PC-9 (cell line): ENCODE measurements at regions not wholly inside any gene's neighbourhood (a gene's known extent, or its start where the extent isn't known, plus 50 kb on each side); places are given as distances from the start of the nearest gene placed in this dataset.

Experiments
- CTCF ChIP-seq: fragments of 200-600 bp; sonication (generic); conservative IDR thresholded peaks from 2 replicates; pipeline ENCODE4 v1.6.1; 2017; ENCODE audit warnings: mixed run types, antibody characterized with exemption, mild to moderate bottlenecking, moderate library complexity
- EZH2 ChIP-seq: fragments of 200-600 bp; sonication (generic); IDR thresholded peaks from 2 replicates; pipeline ENCODE4 v1.8.0; 2017; ENCODE audit warnings: antibody characterized with exemption, low read depth

- TF ChIP-seq CTCF = no peak
- TF ChIP-seq EZH2 = no peak
These were observed 2451.0 kb downstream of the TP53TG3F start for GRCh38 chr16:35910409-35910808.
